Hematopoietic multipotent progenitor cell treated with erythropoietin and hydrocortisone succinate and interleukin-3 and kit ligand, for 6 days (in vitro differentiated cells): ENCODE measurements at regions not wholly inside any gene's neighbourhood (a gene's known extent, or its start where the extent isn't known, plus 50 kb on each side); places are given as distances from the start of the nearest gene placed in this dataset.

Experiments
- DNase-seq: peaks from one replicate; pipeline ENCODE4 v3.0.0-alpha.2; 2015

DNA sequence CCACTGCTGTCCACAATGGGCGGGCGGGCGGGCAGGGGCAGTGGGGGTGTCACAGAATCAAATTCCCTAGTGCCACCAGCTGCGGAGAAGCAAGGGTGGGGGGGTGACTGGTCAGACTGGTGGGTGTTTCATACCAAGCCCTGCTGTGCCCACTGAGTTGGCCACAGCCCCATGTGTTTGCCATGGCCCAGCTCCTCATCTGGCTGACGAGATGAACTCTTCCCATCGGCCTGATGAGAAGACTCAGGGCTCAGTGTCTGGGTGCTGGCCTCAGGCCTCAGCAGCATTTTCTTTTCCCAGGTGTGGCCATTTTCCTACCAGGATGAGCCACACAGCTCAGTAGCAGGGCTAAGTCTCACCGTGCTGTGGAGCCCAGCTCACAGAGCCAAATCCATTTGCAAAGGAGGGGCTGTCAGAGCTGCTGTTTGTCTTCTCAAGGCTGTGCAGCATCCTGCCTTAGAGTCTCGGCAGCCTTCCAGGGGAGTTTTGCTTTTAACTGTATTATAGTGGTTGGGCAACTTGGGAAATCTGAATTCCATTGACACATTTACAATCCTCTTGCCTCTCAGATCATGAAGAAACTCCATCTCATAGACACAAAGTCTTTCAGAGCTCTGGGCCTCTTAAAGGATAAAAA is 176.8 kb downstream of the ABHD5 start:
- DNase-seq, result no peak

DNA sequence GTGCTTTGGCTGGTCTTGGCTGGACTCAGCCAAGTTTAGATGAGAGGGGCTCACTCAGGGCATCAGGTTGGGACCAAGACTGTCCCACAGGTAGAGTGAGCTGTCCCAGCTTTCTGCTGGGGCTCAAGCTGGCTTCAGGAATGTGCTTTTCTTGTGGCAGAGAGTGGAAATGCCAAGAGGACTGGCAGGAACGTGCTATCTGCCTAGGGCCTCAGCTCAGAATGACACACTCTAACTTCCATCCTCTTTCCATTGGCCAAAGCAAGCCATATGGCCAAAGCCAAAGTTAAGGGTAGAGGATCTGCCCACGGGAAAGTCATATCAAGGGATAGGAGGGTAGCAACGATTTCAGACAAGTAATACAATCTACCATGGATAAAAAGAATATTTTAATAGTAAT is 178.8 kb downstream of the ABHD5 start:
- DNase-seq, result no peak

DNA sequence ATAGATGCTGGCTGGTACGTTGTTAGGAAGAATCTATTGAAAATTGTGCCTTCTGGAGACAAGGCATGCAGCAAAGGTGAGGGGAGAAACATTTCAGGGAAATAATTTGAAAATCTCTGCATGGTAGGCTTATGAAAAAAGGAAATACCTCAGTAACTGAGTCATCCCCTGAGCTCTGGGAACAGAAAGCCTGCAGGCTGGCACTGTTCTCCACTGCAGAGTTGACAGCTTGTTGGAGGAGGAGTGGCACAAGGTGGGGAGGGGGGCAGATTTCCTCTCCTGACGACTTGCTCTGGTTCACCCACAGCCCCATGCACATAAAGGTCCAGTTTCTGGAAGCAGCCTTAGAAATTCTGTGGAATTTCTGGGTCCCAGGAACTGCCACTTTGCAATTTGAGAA is 179.4 kb downstream of the ABHD5 start:
- no peak for DNase-seq

DNA sequence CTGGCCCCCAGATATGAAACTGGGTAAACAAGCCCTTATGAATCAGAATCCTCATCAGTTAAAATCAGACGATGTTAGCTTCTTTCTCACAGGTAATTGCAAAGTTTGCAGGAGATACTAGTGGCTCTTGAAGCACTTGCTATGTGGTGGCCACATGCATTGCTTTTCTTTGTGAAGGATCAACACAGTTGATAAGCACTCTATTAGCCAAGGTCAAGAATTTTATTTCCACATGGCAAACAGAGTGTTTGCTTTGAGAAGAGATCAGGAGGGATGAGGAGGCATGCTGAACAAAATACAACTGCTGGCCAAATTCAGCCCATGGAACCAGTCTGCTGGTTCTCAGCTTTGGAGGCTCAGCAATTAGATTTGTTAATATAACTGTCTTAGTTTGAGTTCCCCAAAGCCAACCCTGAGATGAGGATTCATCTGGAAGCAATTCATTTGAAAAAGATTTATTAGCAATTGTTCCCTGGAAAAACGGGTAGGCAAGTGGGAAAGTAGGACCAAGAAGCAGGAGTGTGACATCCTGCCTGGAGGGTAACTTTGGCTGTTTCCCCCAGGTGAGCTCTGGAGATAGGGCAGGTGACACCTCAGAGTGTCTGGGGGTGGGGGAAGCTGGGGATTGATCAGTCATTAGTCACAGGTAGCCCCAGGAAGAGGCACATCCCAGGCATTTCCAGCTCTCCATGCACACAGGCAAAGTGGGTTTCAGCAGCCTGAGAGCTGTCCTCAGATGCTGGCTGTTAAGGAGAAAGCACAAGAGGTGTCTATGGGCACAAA is 180.3 kb downstream of the ABHD5 start:
- no peak for DNase-seq

DNA sequence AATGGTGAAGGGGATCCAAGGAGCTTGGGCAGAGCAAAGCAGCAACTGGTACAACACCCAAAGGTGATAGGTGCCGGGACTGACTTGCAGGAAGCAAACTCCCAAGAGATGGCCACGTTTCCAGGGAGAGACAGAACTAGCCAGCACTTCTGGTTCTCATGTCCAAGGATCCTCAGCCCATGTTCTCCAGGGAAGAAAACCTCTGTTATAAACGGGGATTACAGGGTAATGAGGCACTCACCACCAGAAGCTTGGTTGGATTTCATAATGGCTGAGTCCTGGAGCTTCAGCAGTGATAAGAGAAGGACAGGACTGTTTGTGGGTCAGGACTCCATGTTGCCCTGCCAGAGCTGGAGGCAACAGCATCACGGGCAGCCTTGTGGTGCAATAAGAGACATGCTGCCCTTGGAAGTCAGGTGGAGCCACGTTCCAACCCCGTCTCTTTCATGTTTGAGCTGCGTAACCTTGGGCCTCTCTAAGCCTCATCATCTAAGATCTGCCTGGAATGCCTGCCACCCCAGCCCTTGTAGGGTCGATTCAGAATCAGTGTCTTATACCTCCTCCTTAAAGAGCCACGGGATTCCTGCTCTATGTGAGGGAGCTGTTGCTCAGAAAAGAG is 181.0 kb downstream of the ABHD5 start:
- no peak for DNase-seq

DNA sequence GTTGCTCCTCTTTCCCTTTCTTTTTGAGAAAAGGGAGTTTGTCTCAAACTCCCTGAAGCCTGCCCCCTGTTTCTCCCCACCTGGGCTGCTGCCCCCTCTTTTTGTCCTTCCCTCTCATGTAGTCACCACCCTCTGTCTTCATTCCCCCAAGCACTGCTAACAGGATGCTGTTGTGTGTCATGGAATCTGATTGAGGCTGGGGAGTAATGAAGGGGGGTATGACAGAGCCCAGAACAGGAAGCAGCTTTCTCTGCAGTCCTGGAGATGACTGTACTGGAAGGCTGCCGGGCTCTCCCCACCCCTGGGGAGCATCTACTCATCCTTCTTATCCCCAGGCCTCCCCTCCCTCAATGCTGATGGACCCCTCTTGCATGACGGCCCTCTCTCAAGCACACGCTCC is 181.6 kb downstream of the ABHD5 start:
- DNase-seq, result no peak

DNA sequence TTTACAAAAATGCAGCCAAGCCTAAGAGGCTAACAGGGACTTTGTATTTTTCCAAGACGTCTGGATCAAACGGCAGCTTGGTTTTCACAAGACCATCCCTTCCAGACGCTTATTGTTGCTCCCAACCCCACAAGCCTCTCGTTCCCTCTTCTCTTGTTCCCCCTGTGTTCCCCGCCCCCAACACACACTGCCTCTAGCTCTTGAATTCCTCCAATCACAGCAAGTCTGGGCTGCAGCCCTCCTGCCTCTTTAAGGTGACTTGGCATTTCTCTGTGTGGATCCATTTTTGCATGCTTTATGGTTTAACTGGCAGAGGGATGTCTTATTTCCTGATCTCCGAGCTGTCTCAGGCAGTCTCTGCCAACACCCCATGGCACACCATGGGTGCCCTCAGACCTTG is 182.2 kb downstream of the ABHD5 start:
- no peak for DNase-seq

DNA sequence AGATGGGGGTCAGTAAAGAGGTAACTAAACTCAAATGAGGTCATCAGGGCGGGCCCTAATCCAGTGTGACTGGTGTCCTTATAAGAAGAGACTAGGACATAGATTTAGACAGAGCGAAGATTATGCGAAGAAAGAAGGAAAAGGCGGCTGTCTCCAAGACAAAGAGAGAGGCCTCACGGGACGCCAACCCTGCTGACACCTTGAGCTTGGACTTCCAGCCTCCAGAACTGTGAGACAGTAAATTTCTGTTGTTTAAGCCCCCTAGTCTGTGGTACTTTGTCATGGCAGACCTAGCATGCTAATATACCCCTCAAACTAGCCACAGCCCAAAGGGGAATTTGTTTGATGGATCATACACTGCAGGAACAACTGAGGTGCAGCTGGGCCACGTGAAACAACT is 183.0 kb downstream of the ABHD5 start:
- no peak for DNase-seq

DNA sequence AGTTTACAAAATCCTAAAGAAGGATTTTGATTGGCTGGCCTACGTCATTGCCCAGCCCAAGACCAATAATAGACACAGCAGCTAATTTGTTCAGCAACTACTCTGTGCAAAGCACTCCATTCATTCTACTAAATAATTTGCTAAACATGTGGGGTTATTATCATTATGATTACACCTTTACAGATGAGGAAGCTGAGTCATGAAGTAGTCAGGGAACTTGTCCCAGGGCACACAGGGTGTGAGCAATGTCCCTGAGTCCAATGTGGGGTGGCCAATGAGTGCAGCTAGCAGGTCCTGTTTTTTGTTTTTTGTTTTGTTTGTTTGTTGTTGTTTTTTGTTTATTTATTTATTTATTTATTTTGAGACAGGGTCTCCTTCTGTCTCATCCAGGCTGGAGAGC is 183.6 kb downstream of the ABHD5 start:
- no peak for DNase-seq

DNA sequence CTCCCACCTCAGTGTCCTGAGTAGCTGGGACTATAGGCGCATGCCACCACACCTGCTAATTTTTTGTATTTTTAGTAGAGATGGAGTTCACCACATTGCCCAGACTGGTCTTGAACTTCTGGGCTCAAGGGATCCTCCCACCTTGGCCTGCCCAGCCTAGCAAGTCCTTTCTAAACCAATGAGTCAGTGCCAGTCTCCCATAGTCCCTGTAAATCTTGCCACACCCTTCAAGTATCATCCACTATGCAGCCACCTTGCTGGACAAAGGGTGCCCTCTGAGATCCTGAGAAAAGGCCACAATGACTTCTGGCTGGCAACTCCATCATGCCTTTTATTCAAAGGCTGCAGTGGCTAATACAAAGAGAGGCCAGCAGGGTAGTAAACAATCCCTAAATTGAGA is 184.0 kb downstream of the ABHD5 start:
- no peak for DNase-seq

DNA sequence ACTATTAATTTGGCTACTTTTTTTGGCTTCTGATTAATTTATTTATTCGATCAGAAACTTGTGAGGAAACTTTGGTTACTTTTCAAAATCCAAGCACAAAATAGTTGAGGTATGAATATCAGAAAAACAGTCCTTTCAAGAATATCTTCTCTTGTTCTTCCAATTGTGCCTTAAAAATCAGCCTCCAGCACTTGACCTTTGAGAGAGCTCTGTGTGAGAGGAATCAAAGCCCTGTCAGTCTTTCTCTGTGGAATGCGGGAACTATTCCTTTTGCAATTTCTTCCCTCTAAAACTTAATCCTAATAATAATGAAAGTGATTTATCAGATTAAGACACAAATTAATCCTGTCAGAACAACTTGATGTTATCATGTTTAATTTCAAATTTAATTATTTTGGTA is 185.9 kb downstream of the ABHD5 start:
- no peak for DNase-seq

DNA sequence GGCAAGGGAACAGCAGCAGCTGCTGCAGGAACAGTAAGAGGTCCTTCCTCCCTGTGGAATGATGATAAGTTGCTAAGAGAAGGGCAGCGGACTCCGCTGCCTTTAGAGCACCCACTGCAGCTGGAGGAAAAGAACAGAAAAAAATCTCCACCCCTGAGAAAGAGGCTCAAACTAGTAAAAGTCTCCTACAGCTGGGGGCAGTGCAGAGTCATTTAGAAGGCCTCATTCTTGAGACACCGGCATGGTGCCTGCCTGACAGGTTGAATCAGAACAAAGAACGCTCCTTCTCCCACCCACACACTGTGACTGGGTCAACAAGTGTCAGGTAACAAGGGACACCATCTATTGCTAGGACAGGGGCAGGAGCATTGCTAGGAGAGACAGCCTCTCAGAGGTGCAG is 188.4 kb downstream of the ABHD5 start:
- peak; percentile 29 for DNase-seq

DNA sequence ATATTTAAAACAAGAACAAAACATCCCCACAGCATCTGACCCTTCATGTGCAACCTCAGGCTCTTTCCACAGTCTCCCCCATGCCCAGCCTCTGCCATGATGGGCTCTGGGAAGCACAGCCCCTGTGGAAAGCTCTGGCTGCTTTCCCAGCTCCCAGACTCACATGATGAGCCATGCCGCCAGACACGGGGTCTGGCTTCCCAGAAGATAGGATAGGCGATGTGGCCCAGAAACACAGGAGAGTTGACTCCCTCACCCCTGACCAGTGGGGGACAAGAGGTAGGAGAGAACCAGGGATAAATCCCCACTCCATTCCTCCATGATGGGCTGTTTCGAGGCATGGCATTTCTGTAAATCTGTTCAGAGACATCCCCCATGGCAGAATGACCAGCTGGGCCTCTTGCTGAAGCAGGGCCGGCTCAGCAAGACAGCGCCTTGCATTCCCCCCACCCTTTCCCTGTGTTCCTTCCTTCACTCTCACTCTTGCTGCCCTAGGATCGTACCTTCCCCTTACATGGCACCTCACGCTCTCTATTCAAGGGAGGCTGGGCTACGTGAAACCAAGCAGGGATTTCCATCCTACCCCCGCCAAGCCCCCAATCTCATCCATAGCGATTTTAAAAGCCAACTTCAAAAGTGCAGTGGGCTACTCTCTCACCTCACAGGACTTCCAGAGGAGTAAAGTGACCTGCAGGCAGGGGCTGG is 192.4 kb downstream of the ABHD5 start:
- DNase-seq, result no peak

DNA sequence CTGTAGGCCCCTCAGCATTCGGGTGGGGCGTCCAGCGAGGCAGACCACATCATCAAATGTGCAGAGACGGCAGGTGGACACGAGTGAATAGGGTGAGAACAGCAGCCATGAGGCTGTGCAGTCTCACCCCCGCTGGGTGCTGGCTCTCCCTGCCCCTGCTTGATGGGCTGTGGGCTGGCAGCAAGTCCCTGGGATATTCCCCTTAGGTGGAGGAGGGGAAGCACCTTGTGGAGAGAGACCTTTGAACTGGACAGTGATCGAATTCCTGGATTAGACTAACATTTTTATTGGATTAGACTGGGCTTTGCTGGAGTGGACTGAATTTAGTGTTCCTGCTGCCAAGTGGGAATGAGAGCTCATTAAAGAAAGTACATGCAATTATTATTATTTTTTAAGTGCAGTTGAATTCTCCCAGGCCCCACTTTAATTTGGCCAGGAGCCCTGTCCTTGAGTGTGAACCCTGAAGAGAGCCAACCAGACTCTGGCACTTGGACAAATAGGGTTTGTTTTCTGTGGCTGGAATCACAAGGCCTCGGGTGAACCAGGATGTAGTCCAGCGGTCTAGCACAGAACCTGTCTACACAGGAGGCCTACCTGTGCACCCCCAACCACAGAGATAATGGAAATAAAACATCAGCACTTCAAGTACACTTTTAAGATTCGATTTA is 193.1 kb downstream of the ABHD5 start:
- DNase-seq, result no peak

DNA sequence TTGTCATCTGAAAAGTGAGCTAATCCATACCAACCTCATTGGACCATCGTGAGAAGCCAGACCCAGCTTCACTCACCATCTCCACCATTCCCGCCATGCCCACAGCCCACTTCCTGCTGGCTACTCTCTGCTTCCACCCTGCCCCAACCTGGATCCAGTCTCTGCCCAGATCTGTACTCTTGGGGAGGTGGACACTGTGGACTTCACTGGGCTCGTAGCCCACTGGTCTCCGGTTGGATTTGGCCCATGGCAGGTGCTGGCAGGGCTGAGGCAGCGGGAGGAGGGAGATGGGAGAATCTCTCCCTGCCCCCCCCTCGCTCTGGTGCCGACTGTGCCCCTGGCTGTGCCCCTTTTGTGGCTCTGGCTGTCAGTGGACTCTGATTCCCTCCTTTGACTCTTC is 193.8 kb downstream of the ABHD5 start:
- DNase-seq, result no peak

DNA sequence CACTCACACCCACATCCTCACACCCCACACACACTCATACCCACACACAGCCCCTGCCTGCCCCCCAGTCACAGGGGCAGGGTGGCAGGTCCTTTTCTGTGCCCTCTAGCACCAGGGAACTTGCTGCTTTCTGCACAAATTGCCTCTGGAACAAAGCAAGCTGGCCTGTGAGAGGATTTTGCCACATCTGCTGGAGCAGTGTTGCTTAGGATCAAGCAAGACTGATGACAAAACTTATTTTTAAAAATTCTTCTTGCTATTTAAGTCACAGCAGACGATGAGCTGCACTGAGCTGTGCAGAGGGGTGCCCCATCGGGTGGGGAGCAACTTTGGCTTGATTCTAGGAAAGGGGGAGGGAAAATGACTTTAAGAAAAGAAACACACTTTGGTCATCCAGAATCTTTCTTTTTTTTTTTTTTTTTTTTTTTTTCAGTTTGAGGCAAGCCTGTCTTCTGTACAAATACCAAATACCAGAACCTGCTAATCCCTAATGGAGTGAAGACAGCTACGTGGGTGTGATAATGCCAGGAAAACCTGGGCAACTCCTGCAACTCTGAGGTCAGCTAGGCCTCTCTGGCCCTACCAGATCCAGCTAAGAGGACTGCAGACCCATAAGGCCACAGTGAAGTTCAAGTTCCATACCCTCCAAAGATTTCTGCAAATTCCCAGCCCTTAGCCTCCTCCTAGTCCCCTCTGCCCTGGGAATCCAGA is 195.3 kb downstream of the ABHD5 start:
- no peak for DNase-seq

DNA sequence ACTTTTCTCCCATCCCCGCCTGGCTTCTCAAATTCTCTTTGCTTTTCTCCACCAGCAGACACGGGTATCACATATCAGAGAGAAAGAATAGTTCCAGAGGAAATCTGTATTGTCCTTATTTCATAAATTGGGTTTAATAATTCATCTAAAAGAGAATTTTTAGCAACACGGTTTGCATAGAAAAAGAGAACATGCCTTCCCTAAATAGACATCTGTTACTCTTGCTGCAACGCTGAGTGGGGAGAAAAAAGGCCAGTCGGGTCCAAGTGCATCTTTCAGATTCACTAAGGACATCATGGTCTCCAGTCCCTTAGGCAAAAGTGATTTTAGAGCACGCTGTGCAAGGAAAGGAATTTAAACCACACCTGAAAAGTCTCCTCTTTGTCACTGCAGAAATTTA is 201.3 kb downstream of the ABHD5 start:
- no peak for DNase-seq

DNA sequence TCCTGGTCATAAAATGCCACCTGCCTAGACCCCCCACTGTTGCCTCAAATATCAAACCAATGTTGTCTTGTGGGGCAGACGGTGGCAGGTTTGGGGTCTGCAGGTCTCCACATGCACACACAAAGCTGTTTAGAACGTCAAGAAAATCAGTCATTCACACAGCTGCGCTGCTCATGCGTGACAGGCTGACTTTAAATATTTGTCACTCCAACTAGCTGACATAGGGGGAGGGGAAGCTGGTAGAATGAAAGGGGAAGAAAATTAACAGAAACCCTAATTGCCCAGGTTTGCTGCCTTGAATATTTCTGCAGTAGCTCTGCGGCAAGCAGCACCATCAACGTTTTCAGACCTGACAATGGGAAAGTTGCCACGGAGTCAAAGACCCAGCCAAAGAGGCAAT is 201.8 kb downstream of the ABHD5 start:
- DNase-seq, result peak; percentile 19

DNA sequence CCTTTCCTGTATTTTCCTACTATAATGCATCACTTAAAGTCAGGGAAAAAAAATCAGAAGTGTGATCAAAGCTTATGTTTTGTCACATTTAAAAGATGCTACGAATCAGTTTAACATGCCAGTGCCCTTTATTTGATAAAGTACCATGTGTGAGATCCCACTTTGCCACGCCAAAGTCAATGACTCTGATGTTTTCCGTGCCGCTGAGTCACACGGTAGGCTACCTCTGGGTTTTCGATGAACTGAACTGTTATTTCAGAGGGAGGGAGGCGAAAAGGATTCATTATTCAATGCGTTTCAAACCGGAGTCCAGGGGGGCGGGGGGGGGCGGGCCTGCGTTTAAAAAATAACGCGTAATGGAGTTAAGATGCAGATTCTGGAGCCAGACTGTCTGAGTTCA is 203.0 kb downstream of the ABHD5 start:
- DNase-seq, result peak; percentile 15

DNA sequence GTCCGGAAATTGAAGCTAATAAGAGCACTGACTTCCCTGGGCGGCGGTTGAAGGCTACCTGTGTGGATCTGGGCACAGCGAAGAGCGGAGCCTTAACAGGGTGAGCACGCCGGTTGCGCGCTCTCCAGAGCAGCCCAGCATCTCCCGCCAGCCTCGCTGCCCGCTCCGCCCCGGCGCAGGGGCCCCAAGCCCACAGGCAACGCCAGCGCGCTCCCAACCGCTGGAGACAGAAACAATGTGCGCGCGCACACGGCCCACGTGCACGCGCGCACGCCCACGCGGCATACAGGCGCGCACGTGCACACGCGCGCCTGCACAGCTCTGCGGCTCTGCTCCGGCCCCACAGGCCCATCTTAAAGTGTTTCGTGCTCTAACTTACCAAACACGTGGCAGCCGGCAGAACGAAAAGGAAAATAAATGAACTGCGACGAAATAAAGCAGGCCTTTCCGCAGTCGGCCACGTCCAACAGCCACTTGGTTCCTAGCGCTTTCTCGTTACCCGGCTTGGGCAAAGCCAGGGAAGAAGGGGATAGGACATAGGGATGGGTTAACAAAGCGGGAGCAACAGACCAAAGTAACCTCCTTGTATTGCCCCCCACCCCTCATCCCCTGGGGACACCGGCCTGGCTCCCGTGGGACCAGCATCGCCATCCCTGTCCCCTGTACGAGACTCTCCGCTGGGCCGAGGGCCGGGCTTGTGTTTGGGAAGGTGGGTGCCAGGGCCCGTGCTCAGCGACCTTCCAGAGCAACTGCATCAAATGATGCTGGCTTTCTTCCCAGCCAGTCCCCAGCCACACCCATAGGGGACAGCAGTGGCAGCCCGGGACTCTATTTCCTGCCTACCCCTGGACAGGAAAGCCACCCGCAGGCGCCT is 203.7 kb downstream of the ABHD5 start:
- peak; percentile 67 for DNase-seq

DNA sequence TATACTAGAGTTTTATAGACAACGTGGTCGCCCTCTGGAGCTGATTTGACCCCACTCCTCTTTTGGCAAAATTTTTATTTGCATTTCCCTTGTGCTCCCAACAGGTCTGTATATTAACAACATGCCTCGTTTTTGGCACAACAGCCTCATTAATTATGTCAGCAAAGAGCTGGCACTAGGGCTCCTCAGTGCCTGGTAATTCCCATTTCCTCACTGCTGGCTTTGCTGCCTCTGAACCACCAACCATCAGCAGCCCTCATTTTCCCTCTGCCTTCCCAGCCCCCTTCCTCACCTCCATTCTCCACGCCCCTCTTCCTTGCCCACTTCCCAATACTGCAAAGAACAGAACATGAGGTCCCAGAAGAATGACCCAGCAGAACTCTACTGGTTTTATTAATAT is 204.8 kb downstream of the ABHD5 start:
- no peak for DNase-seq

DNA sequence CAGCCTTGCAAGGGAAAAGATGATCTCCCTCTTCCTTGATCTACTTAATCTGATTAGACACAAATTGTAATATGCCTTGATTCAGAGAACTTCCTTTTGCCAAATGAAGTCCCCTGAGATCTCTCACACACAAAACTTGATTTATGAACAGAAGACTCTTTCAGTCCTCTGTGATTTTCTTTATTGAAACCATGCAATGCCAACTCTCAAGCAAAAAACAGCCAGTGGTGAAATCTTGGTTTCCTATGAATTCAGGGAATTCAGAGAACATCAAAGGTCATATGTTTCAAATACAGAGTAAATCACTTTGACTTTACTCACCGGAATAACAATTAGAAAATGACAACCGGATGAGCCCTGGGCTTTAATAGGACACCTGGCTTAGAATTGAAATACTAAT is 211.7 kb downstream of the ABHD5 start:
- DNase-seq, result no peak
